ENCODE measurements at regions not wholly inside any gene's neighbourhood (a gene's known extent, or its start where the extent isn't known, plus 50 kb on each side); places are given as distances from the start of the nearest gene placed in this dataset.
"Not testable (repeated sequence)": the region's sequence is repeated elsewhere in the genome, so short reads cannot be mapped to it uniquely, and the experiment has no call there.

DNA sequence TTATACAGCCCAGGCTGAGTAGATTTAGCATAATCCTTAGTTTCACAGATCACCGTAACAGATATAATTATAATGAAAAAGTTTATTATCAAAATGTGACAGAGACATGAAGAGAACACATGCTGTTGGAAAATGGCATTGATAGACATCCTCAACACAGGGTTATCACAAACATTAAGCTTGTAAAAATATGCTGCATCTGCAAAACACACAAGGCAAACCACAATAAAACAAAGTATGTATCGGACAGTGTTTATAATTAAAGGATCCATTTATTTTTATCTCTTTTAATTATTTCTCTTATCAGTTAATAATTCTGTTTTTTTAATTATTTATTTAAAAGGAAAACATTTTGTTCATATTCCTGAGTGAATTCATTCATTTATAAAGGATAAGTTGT lies 829.9 kb upstream of the CDH9 start:
- Histone ChIP-seq H3K27ac (no peak overlapping the region), H3K9me3 (peaks cover 0 to 3% of the 10 kb centered on the region in 2 donors), H3K4me1 (no peaks in the 10 kb centered on the region), H3K4me3 (no peak overlapping the region), H3K27me3 (no peaks in the 10 kb centered on the region), H3K36me3 (no peaks in the 10 kb centered on the region)
- no peak for TF ChIP-seq EP300 (IDR thresholded peaks at IDR 0.05; ENCODE audit: low read depth)
- TF ChIP-seq POLR2A (IDR thresholded peaks at IDR 0.05): no peak
- no peak for TF ChIP-seq POLR2AphosphoS5 (IDR thresholded peaks at IDR 0.05)
- TF ChIP-seq, protein P1, sequence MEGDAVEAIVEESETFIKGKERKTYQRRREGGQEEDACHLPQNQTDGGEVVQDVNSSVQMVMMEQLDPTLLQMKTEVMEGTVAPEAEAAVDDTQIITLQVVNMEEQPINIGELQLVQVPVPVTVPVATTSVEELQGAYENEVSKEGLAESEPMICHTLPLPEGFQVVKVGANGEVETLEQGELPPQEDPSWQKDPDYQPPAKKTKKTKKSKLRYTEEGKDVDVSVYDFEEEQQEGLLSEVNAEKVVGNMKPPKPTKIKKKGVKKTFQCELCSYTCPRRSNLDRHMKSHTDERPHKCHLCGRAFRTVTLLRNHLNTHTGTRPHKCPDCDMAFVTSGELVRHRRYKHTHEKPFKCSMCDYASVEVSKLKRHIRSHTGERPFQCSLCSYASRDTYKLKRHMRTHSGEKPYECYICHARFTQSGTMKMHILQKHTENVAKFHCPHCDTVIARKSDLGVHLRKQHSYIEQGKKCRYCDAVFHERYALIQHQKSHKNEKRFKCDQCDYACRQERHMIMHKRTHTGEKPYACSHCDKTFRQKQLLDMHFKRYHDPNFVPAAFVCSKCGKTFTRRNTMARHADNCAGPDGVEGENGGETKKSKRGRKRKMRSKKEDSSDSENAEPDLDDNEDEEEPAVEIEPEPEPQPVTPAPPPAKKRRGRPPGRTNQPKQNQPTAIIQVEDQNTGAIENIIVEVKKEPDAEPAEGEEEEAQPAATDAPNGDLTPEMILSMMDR (IDR thresholded peaks at IDR 0.05): no peak
- DNase-seq: no peak
- intact Hi-C loops (cut with DNase I; ENCODE audit: low total_unique reads) (no loop called here), in situ Hi-C loops (cut with MboI; ENCODE audit: low pct_ligation_motif_present in 1 of 4, low pct_unique_long_range_greater_than_20kb in 1 of 4, low sequenced_read_pairs in 3 of 4) (no loop called here)
- 88 to 94% methylated on average over 2 of the region's 2 CpGs for WGBS, 2 donors (ENCODE audit: low coverage in 1 of 2)

DNA sequence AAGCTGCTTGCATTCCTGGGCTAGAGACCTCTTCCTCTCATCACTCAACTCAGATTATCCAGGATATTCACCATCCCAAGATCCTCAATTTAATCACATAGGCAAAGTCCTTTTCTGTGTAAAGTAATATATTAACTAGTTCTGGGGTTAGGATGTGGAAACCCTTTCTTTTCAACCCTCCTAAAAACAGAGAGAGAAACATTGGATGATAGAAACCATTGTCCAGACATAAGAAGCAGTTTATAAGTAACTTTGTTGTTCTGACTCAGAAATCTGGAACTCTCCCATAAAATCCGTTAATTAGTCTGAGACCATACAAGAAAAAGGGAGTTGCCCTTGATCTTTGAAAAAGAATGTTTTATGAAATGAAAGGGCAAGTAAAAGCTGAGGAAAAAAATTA lies 817.1 kb upstream of the CDH9 start:
- H3K27me3 ChIP-seq: no peaks in the 10 kb centered on the region
- no peak for DNase-seq
- H3K4me1 ChIP-seq: no peaks in the 10 kb centered on the region
- in situ Hi-C loops (cut with MboI; ENCODE audit: low pct_ligation_motif_present in 1 of 4, low pct_unique_long_range_greater_than_20kb in 1 of 4, low sequenced_read_pairs in 3 of 4): no loop called here
- no peak overlapping the region for H3K4me3 ChIP-seq
- 43 to 46% methylated on average over 1 of the region's 1 CpG for WGBS, 2 donors (ENCODE audit: low coverage in 1 of 2)
- intact Hi-C loops (cut with DNase I; ENCODE audit: low total_unique reads): no loop called here
- peaks cover 0 to under 1% of the 10 kb centered on the region in 2 donors for H3K9me3 ChIP-seq
- H3K27ac ChIP-seq: no peak overlapping the region
- TF ChIP-seq POLR2A (IDR thresholded peaks at IDR 0.05) (no peak), EP300 (IDR thresholded peaks at IDR 0.05; ENCODE audit: low read depth) (no peak), POLR2AphosphoS5 (IDR thresholded peaks at IDR 0.05) (no peak)
- TF ChIP-seq, protein P1 (IDR thresholded peaks at IDR 0.05): no peak
- H3K36me3 ChIP-seq: no peaks in the 10 kb centered on the region

DNA sequence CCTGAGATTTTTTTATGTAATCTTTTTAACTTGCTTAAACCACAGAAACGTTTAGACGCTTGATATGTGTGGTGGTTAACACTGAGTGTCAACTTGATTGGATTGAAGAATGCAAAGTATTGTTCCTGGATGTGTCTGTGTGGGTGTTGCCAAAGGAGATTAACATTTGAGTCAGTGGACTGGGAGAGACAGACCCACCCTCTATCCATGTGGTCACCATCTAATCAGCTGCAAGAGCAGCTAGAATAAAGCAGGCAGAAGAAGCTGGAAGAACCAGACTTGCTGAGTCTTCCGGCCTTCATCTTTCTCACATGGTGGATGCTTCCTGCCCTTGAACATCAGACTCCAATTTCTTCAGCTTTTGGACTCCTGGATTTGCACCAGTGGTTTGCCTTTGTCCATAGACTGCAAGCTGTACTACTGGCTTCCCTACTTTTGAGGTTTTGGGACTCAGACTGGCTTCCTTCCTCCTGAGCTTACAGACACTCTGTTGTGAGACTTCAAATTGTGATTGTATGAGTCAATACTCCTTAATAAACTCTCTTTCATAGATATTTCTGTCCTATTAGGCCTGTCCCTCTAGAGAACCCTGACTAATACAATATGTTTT lies 816.0 kb upstream of the CDH9 start:
- WGBS, 2 donors (ENCODE audit: low coverage in 1 of 2): 74 to 78% methylated on average over 2 to 3 of the region's 3 CpGs
- Histone ChIP-seq H3K4me1 (no peaks in the 10 kb centered on the region), H3K4me3 (no peak overlapping the region), H3K9me3 (no peaks in the 10 kb centered on the region), H3K36me3 (no peaks in the 10 kb centered on the region), H3K27me3 (no peaks in the 10 kb centered on the region), H3K27ac (no peak overlapping the region)
- in situ Hi-C loops (cut with MboI; ENCODE audit: low pct_ligation_motif_present in 1 of 4, low pct_unique_long_range_greater_than_20kb in 1 of 4, low sequenced_read_pairs in 3 of 4): no loop called here
- TF ChIP-seq, protein P1 (IDR thresholded peaks at IDR 0.05): no peak
- TF ChIP-seq EP300 (IDR thresholded peaks at IDR 0.05; ENCODE audit: low read depth) (no peak), POLR2A (IDR thresholded peaks at IDR 0.05) (no peak), POLR2AphosphoS5 (IDR thresholded peaks at IDR 0.05) (no peak)
- no peak for DNase-seq
- intact Hi-C loops (cut with DNase I; ENCODE audit: low total_unique reads): no loop called here

DNA sequence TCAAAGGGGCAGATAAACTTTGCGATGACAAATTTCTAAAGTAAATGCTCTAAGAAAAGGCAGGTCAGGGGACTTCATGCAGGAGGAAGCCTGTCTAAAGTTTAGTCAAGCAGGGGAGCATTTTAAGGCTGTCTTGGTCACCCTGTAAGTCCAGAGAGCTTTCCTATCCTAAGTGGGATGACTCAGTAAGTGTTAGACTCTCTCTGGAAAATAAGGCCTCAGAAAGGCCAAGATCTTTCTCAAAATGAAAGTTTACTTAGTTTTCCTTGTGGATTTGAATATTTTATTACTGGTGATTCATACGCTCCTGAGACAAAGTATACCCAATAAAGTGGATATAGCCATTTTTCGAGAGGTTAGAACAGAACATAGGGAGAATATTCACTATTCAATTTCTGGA lies 806.9 kb upstream of the CDH9 start:
- intact Hi-C loops (cut with DNase I; ENCODE audit: low total_unique reads): no loop called here
- H3K27ac ChIP-seq: no peak overlapping the region
- in situ Hi-C loops (cut with MboI; ENCODE audit: low pct_ligation_motif_present in 1 of 4, low pct_unique_long_range_greater_than_20kb in 1 of 4, low sequenced_read_pairs in 3 of 4): no loop called here
- H3K9me3 ChIP-seq: no peaks in the 10 kb centered on the region
- H3K27me3 ChIP-seq: no peaks in the 10 kb centered on the region
- no peaks in the 10 kb centered on the region for H3K36me3 ChIP-seq
- H3K4me3 ChIP-seq: no peak overlapping the region
- no peak for DNase-seq
- TF ChIP-seq EP300 (IDR thresholded peaks at IDR 0.05; ENCODE audit: low read depth): no peak
- TF ChIP-seq, protein P1 (IDR thresholded peaks at IDR 0.05): no peak
- TF ChIP-seq POLR2A (IDR thresholded peaks at IDR 0.05): no peak
- no peak for TF ChIP-seq POLR2AphosphoS5 (IDR thresholded peaks at IDR 0.05)
- H3K4me1 ChIP-seq: no peaks in the 10 kb centered on the region
- 63 to 72% methylated on average over 3 of the region's 3 CpGs for WGBS, 2 donors (ENCODE audit: low coverage in 1 of 2)

DNA sequence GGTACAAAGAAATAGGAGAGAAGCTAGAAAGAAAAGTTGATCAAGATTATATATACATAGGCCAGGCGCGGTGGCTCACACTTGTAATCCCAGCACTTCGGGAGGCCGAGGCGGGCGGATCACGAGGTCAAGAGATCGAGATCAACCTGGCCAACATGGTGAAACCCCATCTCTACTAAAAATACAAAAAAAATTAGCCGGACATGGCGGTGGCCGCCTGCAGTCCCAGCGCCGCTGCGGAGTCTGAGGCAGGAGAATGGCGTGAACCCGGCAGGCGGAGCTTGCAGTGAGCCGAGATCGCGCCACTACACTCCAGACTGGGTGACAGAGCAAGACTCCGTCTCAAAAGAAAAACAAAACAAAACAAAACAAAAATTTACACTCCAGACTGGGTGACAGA lies 798.3 kb upstream of the CDH9 start:
- H3K27me3 ChIP-seq; H3K4me3 ChIP-seq; intact Hi-C loops (cut with DNase I; ENCODE audit: low total_unique reads); in situ Hi-C loops (cut with MboI; ENCODE audit: low pct_ligation_motif_present in 1 of 4, low pct_unique_long_range_greater_than_20kb in 1 of 4, low sequenced_read_pairs in 3 of 4); H3K4me1 ChIP-seq; H3K36me3 ChIP-seq; H3K27ac ChIP-seq; DNase-seq; H3K9me3 ChIP-seq: not testable (repeated sequence)
- 94 to 99% methylated on average over 20 to 21 of the region's 21 CpGs for WGBS, 2 donors (ENCODE audit: low coverage in 1 of 2)
